ENCODE measurements at regions not wholly inside any gene's neighbourhood (a gene's known extent, or its start where the extent isn't known, plus 50 kb on each side); places are given as distances from the start of the nearest gene placed in this dataset.

DNA sequence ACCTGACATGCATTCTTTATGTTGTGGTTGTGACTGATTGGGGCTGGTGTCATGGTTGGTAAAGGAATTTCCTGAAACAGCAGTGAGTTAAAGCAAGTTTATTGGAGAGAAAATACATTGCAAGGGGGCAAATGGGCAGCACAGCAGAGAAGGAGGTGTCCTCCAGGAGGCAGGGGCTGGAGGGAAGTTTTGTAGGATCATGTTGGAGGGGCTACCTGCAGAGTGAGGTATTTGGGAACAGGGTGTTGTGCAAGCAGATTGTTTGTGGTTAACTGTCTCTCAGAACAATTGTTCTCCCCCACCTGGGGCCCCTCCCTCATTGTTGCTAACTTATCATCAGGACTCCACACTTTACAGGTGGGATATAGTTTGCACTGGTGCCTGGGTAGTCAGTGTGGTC, 196.0 kb downstream of the NSUN3 start:
- no peak for DNase-seq (ENCODE audit: extremely low read depth, insufficient read length)
- no peak overlapping the region for H3K4me3 ChIP-seq (replicated peaks; ENCODE audit: low read depth, low read length)
- H3K27me3 ChIP-seq (replicated peaks; ENCODE audit: control insufficient read depth, insufficient read depth, low read length), result no peaks in the 10 kb centered on the region
- no peaks in the 10 kb centered on the region for H3K36me3 ChIP-seq (ENCODE audit: control insufficient read depth, insufficient read depth, low read length)
- TF ChIP-seq, protein P1, sequence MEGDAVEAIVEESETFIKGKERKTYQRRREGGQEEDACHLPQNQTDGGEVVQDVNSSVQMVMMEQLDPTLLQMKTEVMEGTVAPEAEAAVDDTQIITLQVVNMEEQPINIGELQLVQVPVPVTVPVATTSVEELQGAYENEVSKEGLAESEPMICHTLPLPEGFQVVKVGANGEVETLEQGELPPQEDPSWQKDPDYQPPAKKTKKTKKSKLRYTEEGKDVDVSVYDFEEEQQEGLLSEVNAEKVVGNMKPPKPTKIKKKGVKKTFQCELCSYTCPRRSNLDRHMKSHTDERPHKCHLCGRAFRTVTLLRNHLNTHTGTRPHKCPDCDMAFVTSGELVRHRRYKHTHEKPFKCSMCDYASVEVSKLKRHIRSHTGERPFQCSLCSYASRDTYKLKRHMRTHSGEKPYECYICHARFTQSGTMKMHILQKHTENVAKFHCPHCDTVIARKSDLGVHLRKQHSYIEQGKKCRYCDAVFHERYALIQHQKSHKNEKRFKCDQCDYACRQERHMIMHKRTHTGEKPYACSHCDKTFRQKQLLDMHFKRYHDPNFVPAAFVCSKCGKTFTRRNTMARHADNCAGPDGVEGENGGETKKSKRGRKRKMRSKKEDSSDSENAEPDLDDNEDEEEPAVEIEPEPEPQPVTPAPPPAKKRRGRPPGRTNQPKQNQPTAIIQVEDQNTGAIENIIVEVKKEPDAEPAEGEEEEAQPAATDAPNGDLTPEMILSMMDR (IDR thresholded peaks at IDR 0.05; ENCODE audit: insufficient read depth, low read length, poor library complexity, severe bottlenecking), result no peak

DNA sequence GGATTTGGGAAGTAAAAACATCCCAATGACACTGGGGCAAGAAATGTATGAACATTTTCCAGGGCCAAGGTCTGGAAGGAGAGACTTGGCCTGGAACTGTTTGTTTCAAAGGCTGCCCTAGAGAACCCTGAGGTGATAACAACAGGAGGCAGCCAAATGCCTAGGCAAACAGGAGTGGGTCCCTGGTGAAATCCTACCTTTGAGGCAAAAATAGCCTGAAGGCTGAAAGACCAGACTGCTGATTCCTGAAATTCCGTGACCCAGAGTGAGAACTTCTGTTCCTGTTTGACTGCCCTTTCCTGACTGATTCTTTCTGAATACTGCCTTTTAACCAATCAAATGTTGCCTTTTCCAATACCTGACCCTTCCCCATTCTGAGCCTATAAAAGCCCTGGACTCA, 196.4 kb downstream of the NSUN3 start:
- Histone ChIP-seq H3K4me3 (replicated peaks; ENCODE audit: low read depth, low read length) (no peak overlapping the region), H3K27me3 (replicated peaks; ENCODE audit: control insufficient read depth, insufficient read depth, low read length) (no peaks in the 10 kb centered on the region), H3K36me3 (ENCODE audit: control insufficient read depth, insufficient read depth, low read length) (no peaks in the 10 kb centered on the region)
- TF ChIP-seq, protein P1 (IDR thresholded peaks at IDR 0.05; ENCODE audit: insufficient read depth, low read length, poor library complexity, severe bottlenecking), result no peak
- DNase-seq (ENCODE audit: extremely low read depth, insufficient read length), result no peak

DNA sequence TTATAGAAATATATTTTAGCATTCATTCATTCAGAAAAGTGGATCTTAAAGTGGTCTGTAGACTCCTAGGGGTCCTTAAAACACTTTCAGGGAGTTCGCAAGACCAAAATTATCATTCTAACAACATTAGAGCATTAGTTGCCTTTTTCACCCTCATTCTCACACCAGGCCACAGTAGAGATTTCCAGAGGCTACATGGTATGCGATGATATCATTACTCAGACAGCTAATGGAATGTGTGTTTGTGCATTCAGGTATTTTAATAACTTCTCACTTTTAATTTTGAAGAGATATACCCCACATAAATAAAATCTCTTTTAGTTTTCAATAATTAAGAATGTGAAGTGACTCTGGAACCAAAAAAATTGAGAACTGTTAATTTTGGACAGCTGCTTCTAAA, 206.9 kb downstream of the NSUN3 start:
- DNase-seq (ENCODE audit: extremely low read depth, insufficient read length), result no peak
- Histone ChIP-seq H3K4me3 (replicated peaks; ENCODE audit: low read depth, low read length) (no peak overlapping the region), H3K27me3 (replicated peaks; ENCODE audit: control insufficient read depth, insufficient read depth, low read length) (no peaks in the 10 kb centered on the region), H3K36me3 (ENCODE audit: control insufficient read depth, insufficient read depth, low read length) (no peaks in the 10 kb centered on the region)
- TF ChIP-seq, protein P1 (IDR thresholded peaks at IDR 0.05; ENCODE audit: insufficient read depth, low read length, poor library complexity, severe bottlenecking), result no peak

DNA sequence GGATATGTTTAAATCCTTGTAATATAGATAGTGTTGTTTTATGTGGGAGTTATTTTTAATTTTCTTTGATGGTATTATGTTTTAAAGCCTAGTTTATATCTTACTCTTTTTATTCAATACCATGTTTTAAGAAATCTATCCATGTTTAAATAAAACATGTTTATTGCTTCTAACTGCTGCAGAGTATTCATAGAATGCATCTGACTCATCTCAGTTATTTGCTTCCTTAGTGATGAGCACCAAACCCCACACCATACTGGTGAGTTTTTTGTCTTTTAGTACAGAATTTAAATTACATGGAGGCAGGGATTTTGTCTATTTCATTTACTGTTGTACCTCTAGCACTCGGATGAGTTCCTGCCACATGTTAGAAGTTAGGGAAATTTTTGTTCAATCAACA, 209.2 kb downstream of the NSUN3 start:
- no peak for DNase-seq (ENCODE audit: extremely low read depth, insufficient read length)
- no peaks in the 10 kb centered on the region for H3K36me3 ChIP-seq (ENCODE audit: control insufficient read depth, insufficient read depth, low read length)
- TF ChIP-seq, protein P1 (IDR thresholded peaks at IDR 0.05; ENCODE audit: insufficient read depth, low read length, poor library complexity, severe bottlenecking), result no peak
- no peaks in the 10 kb centered on the region for H3K27me3 ChIP-seq (replicated peaks; ENCODE audit: control insufficient read depth, insufficient read depth, low read length)
- no peak overlapping the region for H3K4me3 ChIP-seq (replicated peaks; ENCODE audit: low read depth, low read length)

DNA sequence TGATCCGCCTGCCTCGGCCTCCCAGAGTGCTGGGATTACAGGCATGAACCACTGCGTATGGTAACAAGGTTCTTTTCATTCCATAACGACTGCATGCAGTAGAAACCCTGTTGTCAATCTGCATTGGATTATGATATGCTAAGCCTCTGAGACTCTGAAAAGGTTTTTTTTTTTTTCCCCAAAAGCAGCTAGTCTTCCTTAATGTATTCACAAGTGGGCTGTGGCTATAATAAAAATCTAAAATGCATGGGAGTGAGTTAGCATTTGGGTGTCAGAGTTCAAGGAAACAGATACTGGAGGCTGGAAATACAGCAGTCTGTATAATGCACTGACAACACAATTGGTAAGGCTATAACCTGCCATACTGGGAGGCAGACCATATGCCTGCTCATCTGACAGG, 218.1 kb downstream of the NSUN3 start:
- Histone ChIP-seq H3K27me3 (replicated peaks; ENCODE audit: control insufficient read depth, insufficient read depth, low read length) (no peaks in the 10 kb centered on the region), H3K4me3 (replicated peaks; ENCODE audit: low read depth, low read length) (no peak overlapping the region), H3K36me3 (ENCODE audit: control insufficient read depth, insufficient read depth, low read length) (no peaks in the 10 kb centered on the region)
- TF ChIP-seq, protein P1 (IDR thresholded peaks at IDR 0.05; ENCODE audit: insufficient read depth, low read length, poor library complexity, severe bottlenecking), result no peak
- DNase-seq (ENCODE audit: extremely low read depth, insufficient read length), result no peak

DNA sequence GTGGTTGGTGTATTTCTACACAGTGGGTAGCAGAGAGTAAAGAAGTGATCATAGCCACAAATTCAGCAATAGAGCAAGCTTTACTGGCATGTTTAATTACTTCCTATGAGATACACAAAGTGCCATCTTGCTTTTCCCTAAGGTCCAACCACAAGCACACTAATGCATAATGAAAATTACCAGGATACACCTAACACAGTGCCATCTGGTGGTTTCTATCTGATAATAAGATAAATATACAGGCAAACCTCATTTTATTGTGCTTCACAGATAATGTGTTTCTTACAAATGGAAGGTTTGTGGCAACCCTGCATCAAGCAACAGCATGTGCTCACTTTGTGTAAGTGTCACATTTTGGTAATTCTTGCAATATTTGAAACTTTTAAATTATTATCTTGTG, 223.0 kb downstream of the NSUN3 start:
- TF ChIP-seq, protein P1 (IDR thresholded peaks at IDR 0.05; ENCODE audit: insufficient read depth, low read length, poor library complexity, severe bottlenecking), result no peak
- H3K4me3 ChIP-seq (replicated peaks; ENCODE audit: low read depth, low read length), result no peak overlapping the region
- DNase-seq (ENCODE audit: extremely low read depth, insufficient read length), result no peak
- no peaks in the 10 kb centered on the region for H3K36me3 ChIP-seq (ENCODE audit: control insufficient read depth, insufficient read depth, low read length)
- H3K27me3 ChIP-seq (replicated peaks; ENCODE audit: control insufficient read depth, insufficient read depth, low read length), result no peaks in the 10 kb centered on the region
